Hematopoietic multipotent progenitor cell treated with erythropoietin and hydrocortisone succinate and interleukin-3 and kit ligand, for 4 days (in vitro differentiated cells): ENCODE measurements at regions not wholly inside any gene's neighbourhood (a gene's known extent, or its start where the extent isn't known, plus 50 kb on each side); places are given as distances from the start of the nearest gene placed in this dataset.
A peak's percentile ranks its signal among the peaks of the same experiment; 100 is the strongest.

Source experiments
- DNase-seq: peaks from one replicate; pipeline ENCODE4 v3.0.0-alpha.2; 2015

DNA sequence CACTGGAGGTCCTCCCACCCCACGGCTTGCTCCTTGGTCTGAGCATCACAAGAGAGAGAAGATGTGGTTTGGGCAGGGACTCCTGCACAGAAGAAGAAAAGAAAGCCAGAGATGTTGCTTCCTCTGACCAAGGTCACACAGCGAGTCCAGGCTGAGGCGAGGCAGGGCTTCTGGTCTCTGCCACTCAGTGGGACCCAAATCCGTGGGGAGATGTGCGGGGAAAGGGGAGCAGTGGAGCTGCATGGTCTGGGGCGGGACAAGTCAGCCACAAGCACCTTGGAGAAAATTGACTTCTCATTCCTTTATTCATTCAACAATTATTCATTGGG, 150.9 kb downstream of the C9orf50 start:
- DNase-seq, result no peak

- no peak for DNase-seq
Measured at GRCh38 chr9:129469188-129469987, 151.5 kb downstream of the C9orf50 start.

- DNase-seq, result no peak
Measured at GRCh38 chr9:129467739-129468666, 152.9 kb downstream of the C9orf50 start.

GRCh38 chr9:129467004-129467588, 153.8 kb downstream of the C9orf50 start:
- no peak for DNase-seq

DNA sequence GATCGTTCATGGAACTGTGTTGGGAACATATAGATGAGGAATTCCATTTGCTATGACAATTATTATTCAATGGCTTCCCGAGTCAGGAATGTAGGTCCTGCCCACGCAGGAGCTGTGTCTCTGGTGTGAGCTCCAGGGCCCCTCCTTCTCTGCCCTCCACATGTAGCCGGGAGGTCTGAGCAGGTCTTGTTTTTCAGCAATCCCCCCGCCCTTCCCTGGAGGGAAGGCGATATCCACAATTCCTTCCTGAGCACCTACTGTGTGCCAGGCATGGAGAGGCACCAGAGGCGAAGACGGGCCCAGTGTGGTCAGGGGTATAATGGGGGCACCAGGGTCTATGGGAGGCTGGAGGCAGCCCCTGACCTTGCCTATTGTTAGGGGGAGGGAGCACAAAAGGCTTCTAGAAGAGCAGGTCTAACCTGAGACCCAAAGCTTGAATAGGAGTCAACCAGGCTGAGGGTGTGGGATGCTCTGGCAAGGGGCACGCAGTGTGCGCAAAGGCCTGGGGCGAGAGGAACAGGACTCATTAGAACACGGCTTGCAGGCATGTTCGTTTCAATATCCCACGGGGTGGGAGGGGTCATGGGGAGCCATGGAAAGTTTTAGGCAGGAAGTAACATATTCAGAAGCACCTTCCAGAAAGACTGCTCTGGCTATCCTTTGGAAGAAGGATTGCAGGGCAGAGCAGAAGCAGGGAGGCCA, 154.9 kb downstream of the C9orf50 start:
- no peak for DNase-seq

- no peak for DNase-seq
Measured at GRCh38 chr9:129464972-129465833, 155.7 kb downstream of the C9orf50 start.

DNA sequence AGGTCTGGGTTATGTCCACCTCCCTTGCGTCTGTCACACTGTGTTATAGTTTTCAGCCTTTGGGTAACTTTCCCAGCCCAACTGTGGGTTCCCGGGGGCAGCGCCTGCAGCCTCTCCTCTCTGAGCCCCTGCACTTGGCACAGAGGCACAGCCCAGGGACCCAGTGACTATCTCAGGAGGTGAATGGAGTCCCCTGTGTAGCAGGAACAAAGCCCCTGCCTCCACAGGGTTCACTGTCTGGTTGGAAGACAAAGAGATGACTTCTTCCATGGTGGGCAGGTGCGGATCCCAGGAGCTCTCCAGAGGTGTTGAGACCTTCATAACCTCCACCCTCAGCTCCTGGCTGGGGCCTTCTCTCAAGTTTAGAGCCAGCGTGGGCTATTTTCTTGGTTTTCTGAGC, 156.9 kb downstream of the C9orf50 start:
- DNase-seq, result no peak

GRCh38 chr9:129463477-129463876, 157.4 kb downstream of the C9orf50 start:
- DNase-seq, result no peak

DNA sequence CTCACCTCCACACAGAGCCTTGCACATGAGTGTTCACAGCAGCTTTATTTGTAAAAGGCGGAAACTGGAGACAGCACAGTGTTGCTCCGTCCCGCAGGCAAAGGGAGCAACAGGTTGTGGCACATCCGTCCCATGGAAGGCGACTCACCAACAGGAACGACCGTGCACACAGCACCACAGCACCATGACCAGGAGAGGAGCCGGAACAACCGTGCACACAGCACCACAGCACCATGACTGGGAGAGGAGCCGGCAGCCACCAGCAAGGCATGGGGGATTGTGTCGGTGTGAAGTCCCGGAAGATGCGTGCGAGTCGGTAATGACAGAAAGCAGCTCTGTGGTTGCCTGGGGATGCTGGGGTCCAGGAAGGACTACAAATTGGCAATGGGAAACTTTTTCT, 158.5 kb downstream of the C9orf50 start:
- DNase-seq, result no peak

DNA sequence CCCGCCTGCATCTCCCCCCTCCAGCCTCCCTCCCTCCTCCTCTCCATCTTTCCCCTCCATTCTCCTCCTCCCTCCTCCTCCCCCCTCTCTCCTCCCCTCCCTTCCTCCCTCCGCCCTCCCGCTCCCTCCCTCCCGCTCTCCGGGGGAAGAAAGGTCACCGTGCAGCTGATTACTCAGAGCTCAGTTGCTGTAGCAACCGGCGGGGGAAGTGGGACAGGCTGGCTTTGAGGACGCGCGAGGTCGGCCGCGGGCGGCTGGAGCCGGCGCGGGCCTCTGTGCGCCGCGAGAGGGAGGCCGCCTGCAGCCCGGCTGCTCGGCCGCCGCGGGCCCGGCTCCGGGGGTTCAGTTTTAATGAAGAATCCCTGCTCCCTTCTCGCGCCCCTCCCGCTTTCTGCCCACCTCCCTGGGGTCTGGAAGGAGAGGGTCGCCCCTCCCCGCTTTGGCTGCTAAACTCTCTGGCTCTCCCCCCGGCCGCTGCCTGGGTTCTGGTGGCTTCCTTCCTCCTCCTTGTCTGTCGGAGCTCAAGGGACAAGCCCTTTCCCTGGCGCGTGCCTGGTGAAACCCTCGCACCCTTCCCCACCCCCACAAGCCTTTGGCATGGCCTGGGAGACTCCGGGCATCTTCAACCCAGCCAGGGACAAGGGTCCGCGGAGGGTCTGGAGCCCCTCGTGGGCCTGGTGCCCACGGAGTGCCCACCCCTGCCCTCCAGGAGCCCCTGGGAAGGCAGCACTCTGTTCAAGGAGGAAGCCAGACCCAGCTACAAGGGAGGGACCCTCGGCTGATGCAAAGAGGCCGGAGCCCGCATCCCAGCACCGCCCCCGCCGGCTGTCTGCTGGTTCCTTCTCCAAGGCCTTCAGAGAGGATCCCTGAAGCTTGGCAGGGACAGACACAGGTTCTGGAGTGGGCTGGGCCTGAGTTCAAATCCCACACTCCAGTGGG, 160.3 kb downstream of the C9orf50 start:
- peak; percentile 97 for DNase-seq

GRCh38 chr9:129459547-129460322, 161.2 kb downstream of the C9orf50 start:
- no peak for DNase-seq

- peak; percentile 74 for DNase-seq
Measured at GRCh38 chr9:129458663-129459546, 162.0 kb downstream of the C9orf50 start.

GRCh38 chr9:129458155-129458661, 162.7 kb downstream of the C9orf50 start:
- DNase-seq, result peak; percentile 52

DNA sequence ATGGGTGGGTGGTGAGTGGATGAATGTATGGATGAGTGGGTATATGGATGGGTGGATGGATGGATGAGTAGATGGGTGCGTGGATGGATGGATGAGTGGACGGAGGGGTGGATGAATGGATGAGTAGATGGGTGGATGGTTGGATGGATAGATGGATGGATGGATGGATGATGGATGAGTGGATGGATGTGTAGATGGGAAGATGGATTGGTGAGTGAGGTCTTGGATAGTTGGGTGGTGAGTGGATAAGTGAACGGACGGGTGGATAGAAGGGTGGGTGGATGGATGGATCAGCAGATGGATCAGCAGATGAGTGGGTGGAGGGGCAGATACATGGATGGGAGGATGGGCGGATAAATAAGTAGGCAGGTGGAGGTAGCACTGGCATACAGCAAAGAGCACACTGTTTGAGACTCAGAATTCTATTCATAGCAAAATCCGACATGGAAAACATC, 163.5 kb downstream of the C9orf50 start:
- DNase-seq, result no peak

DNA sequence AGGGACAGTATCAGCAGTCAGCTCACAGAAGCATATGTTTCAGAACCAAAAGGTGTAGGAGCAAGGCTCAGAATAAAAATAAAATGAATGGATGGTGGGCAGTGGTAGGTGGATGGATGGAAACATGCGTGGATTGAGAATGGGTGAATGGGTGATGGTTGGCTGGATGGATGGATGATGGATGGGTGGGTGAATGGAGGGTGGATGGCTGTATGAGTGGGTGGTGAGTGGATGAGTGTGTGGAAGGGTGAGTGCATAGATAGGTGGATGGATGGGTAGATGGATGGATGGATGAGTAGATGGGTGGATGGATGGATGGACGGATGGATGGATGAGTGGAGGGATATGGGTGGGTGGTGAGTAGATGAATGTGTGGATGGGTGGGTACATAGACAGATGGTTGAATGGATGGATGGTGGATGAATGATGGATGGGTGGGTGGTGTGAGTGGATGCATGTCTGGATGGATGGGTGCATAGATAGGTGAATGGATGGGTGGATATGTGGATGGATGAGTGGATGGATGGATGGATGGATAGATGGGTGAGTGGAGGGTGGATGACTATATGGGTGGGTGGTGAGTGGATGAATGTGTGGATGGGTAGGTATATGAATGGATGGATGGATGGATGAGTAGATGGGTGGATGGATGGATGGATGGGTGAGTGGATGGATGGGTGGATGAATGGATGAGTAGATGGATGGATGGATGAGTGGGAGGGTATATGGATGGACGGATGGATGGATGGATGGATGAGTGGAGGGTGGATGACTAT, 164.2 kb downstream of the C9orf50 start:
- DNase-seq, result no peak

GRCh38 chr9:129455151-129455995, 165.5 kb downstream of the C9orf50 start:
- DNase-seq, result no peak
